T-cell (primary cell): ENCODE measurements at regions not wholly inside any gene's neighbourhood (a gene's known extent, or its start where the extent isn't known, plus 50 kb on each side); places are given as distances from the start of the nearest gene placed in this dataset.

Experiments used
- ATAC-seq, 4 experiments: fragments of 200-7000 bp in 3 of 4; fragments of 150-1000 bp in 1 of 4; cut with Tn5 transposase; replicated peaks in 1 of 4; 1 replicate in 3 of 4; 2 replicates in 1 of 4; pipeline ENCODE4 v1.10.0; 2021; ENCODE audit warnings: moderate library complexity in 3 of 4, mild to moderate bottlenecking in 2 of 4, moderate number of reproducible peaks in 1 of 4
- CTCF ChIA-PET, 2 donors: fragments of 300-600 bp; sonication (Branson Sonifier 250); formaldehyde crosslinking; loops; one replicate each; lab custom pipeline; 2022; ENCODE audit warnings: antibody characterized with exemption in 2 of 2; lab: Charles Lee
- POLR2A ChIA-PET, 2 donors: fragments of 300-600 bp; sonication (Branson Sonifier 250); formaldehyde crosslinking; loops; one replicate each; lab custom pipeline; 2022; ENCODE audit warnings: antibody characterized with exemption in 2 of 2; lab: Charles Lee
- DNase-seq, 35 experiments: peaks; one replicate each; pipeline versions ENCODE4 v3.0.0 to v3.0.0-alpha.2; 2013 to 2023
- H3K27ac ChIP-seq: one replicate; pipeline ENCODE4 v1.5.1; 2013; ENCODE audit warnings: low read length
- H3K27me3 ChIP-seq, 2 experiments: replicated peaks in 1 of 2; 1 replicate in 1 of 2; 2 replicates in 1 of 2; pipeline versions ENCODE4 v1.6.1 to v1.7.0; 2013; ENCODE audit warnings: low read length in 1 of 2, mixed read lengths in 1 of 2; ENCODE audit not compliant: control insufficient read depth in 2 of 2, insufficient read depth in 2 of 2; ENCODE audit errors: extremely low read depth in 1 of 2
- H3K36me3 ChIP-seq, 2 donors: 1 replicate in 1 of 2; 2 replicates in 1 of 2; pipeline versions ENCODE4 v1.6.1 to v1.7.0; 2013; ENCODE audit warnings: low read length in 1 of 2; ENCODE audit not compliant: control insufficient read depth in 2 of 2, insufficient read depth in 1 of 2; ENCODE audit errors: extremely low read depth in 1 of 2
- H3K4me1 ChIP-seq, 2 experiments: 1 replicate in 1 of 2; 2 replicates in 1 of 2; pipeline versions ENCODE4 v1.6.1 to v1.7.0; 2013; ENCODE audit warnings: low read length in 2 of 2, mixed read lengths in 1 of 2; ENCODE audit not compliant: insufficient read depth in 2 of 2, control insufficient read depth in 1 of 2; ENCODE audit errors: extremely low read depth in 1 of 2
- H3K4me3 ChIP-seq, 2 donors: 1 replicate in 1 of 2; 2 replicates in 1 of 2; pipeline versions ENCODE4 v1.5.1 to v1.7.0; 2013; ENCODE audit warnings: mild to moderate bottlenecking in 2 of 2, low read length in 1 of 2, moderate library complexity in 1 of 2; ENCODE audit not compliant: control insufficient read depth in 1 of 2; ENCODE audit errors: extremely low read depth in 1 of 2
- H3K9me3 ChIP-seq: 2 replicates; pipeline ENCODE4 v1.7.0; 2013
- H3K27ac Mint-ChIP-seq, 2 donors: one replicate each; pipeline ENCODE4 v1.8.0; 2020 to 2021; ENCODE audit warnings: mild to moderate bottlenecking in 2 of 2, mixed read lengths in 2 of 2
- H3K27me3 Mint-ChIP-seq, 2 donors: one replicate each; pipeline ENCODE4 v1.8.0; 2021 to 2022; ENCODE audit warnings: mixed read lengths in 2 of 2
- H3K36me3 Mint-ChIP-seq: one replicate; pipeline ENCODE4 v1.8.0; 2021; ENCODE audit warnings: mixed read lengths
- H3K4me1 Mint-ChIP-seq, 3 donors: one replicate each; pipeline ENCODE4 v1.8.0; 2020 to 2022; ENCODE audit warnings: mixed read lengths in 3 of 3, mild to moderate bottlenecking in 1 of 3
- H3K4me3 Mint-ChIP-seq, 3 donors: one replicate each; pipeline ENCODE4 v1.8.0; 2020 to 2022; ENCODE audit warnings: mild to moderate bottlenecking in 3 of 3, mixed read lengths in 3 of 3, moderate library complexity in 3 of 3
- H3K9me3 Mint-ChIP-seq, 3 donors: one replicate each; pipeline ENCODE4 v1.8.0; 2020 to 2022; ENCODE audit warnings: mixed read lengths in 3 of 3
- WGBS: methylation state at CpG from one replicate; pipeline ENCODE4 v1.1.5; 2013; ENCODE audit warnings: missing lambda C conversion rate; ENCODE audit not compliant: insufficient coverage; 5-methylcytosine and 5-hydroxymethylcytosine counted together

DNA sequence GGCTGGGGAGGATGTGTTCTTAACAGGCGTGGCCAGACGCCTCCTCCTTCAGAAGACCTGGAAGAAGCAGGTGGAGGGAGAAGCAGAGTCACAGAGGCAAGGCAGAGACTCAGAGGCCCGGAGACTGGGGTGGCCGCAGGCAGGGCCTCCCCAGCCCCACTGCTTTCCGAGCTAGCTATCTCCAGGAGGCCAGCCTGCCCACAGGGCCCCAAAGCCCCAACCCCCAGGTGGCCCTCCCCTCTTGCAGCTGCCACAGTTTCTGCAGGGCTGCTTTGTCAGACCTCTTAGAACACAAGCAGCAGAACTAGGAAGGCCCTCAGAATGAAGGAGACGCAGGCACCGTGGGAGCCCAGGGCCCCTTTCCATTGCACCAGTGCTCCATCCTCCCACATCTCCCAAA, 69.0 kb upstream of the MLN start:
- Histone ChIP-seq H3K27ac (no peak overlapping the region), H3K27me3 (peaks cover 0 to 31% of the 10 kb centered on the region in 2 experiments), H3K4me1 (peaks cover 3 to 7% of the 10 kb centered on the region in 2 experiments), H3K9me3 (no peaks in the 10 kb centered on the region), H3K4me3 (no peak overlapping the region), H3K36me3 (no peaks in the 10 kb centered on the region)
- ATAC-seq (no peak), DNase-seq (no peak)
- no peak overlapping the region for H3K27ac Mint-ChIP-seq
- ChIA-PET CTCF (no interaction called here), POLR2A (no interaction called here)
- WGBS, result 77% methylated on average over 7 of the region's 7 CpGs
- H3K9me3 Mint-ChIP-seq, result no peaks in the 10 kb centered on the region
- no peak overlapping the region for H3K4me3 Mint-ChIP-seq
- H3K36me3 Mint-ChIP-seq, result no peaks in the 10 kb centered on the region
- H3K4me1 Mint-ChIP-seq, result peaks cover 4 to 13% (median 6%) of the 10 kb centered on the region in 3 donors
- peaks cover 0 to 7% of the 10 kb centered on the region in 2 donors for H3K27me3 Mint-ChIP-seq

DNA sequence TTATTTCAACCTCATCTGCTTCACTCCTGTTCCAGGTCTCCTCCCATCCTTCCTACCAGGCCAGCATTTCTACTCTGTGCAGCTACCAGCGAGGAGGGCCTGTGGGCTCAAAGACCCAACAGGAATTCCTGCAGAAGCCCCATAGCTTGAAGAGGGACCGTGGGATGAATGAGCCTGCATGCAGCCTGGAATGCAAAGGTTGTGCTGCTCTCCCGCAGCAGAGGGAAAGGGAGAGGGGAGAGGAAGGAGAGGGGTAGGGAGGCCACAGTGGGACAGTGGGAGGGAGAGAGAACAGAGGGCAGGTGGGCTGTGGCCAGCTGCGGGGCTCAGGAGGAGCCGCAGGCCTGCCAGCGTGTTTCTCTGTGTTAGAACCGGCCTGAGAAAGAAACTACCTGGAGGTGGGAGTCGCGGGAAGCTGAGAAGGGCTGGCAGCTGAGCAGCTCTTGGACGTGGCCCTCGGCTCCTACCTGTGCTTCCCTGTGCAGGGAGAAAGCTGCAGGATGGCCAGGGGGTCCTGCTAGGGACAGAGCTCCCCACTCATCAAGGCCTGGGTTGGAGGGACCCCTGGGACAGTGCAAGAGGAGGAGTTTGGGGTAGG, 66.1 kb upstream of the MLN start:
- H3K4me3 ChIP-seq, result no peak overlapping the region
- Mint-ChIP-seq H3K4me1 (peaks cover 3 to 13% (median 5%) of the 10 kb centered on the region in 3 donors), H3K36me3 (no peaks in the 10 kb centered on the region), H3K9me3 (peaks cover 0 to 4% (median 0%) of the 10 kb centered on the region in 3 donors), H3K27ac (no peak overlapping the region), H3K4me3 (no peak overlapping the region), H3K27me3 (peaks cover 3 to 6% of the 10 kb centered on the region in 2 donors)
- ChIA-PET POLR2A (no interaction called here), CTCF (no interaction called here)
- no peak overlapping the region for H3K27ac ChIP-seq
- DNase-seq (no peak), ATAC-seq (no peak)
- H3K9me3 ChIP-seq, result no peaks in the 10 kb centered on the region
- peaks cover 0 to 36% of the 10 kb centered on the region in 2 experiments for H3K27me3 ChIP-seq
- H3K4me1 ChIP-seq, result peaks cover under 1 to 3% of the 10 kb centered on the region in 2 experiments
- no peaks in the 10 kb centered on the region for H3K36me3 ChIP-seq
- WGBS, result 84% methylated on average over 11 of the region's 11 CpGs

DNA sequence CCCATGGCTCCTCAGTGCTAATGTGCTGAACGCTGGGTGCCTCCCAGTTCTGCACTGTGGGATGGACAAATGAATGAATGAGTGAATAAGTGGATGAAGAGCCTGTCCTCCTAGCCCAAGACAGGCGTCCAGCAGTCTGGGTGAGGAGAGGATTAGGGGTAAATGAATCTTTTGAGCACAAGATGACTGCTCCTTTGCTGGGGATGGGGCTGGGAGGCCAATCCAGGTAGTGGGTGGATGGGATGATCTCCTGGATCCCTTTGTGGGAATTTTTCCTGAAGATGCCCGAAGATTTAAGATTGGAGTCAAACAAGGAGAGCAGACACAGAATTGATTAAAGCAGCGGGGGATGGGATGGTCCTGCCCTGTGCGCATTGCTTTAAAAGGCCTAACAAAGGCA, 65.3 kb upstream of the MLN start:
- POLR2A ChIA-PET, result no interaction called here
- no peak for DNase-seq
- H3K4me1 Mint-ChIP-seq, result peaks cover under 1 to 14% (median 1%) of the 10 kb centered on the region in 3 donors
- Histone ChIP-seq H3K4me3 (no peak overlapping the region), H3K27ac (no peak overlapping the region), H3K4me1 (peaks cover 2 to 10% of the 10 kb centered on the region in 2 experiments), H3K27me3 (peaks cover 0 to 39% of the 10 kb centered on the region in 2 experiments), H3K9me3 (no peaks in the 10 kb centered on the region), H3K36me3 (no peaks in the 10 kb centered on the region)
- no peaks in the 10 kb centered on the region for H3K36me3 Mint-ChIP-seq
- peaks cover 0 to 4% (median 0%) of the 10 kb centered on the region in 3 donors for H3K9me3 Mint-ChIP-seq
- H3K27me3 Mint-ChIP-seq, result peaks cover 3 to 5% of the 10 kb centered on the region in 2 donors
- CTCF ChIA-PET, result no interaction called here
- no peak for ATAC-seq
- H3K27ac Mint-ChIP-seq, result no peak overlapping the region
- no peak overlapping the region for H3K4me3 Mint-ChIP-seq
- WGBS, result 82% methylated on average over 3 of the region's 5 CpGs

DNA sequence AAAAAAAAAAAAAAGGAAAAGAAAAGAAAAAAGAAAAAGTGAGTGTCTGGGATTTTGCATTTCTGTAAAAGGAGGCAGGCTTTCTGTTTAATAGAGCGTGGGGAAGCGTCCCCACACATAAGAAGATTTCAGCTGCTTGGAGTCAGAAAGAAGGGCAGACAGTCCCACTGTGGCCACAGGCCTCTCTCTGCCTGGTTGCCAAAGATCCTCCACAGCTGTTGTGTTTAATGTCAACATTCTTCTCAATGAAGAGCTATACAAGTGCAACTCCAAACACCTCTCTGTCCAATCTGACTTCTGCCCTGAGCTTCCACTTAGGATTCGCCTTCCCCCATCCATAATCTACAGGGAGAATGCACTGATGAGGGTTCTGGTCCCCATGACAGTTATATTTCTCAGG, 64.3 kb upstream of the MLN start:
- ChIA-PET POLR2A (no interaction called here), CTCF (no interaction called here)
- Histone ChIP-seq H3K27me3 (peaks cover 0 to 45% of the 10 kb centered on the region in 2 experiments), H3K4me1 (peaks cover 3 to 19% of the 10 kb centered on the region in 2 experiments), H3K27ac (no peak overlapping the region), H3K4me3 (no peak overlapping the region), H3K9me3 (no peaks in the 10 kb centered on the region), H3K36me3 (no peaks in the 10 kb centered on the region)
- ATAC-seq (no peak), DNase-seq (no peak)
- no peak overlapping the region for H3K27ac Mint-ChIP-seq
- H3K4me1 Mint-ChIP-seq, result peaks cover 5 to 19% (median 8%) of the 10 kb centered on the region in 3 donors
- H3K9me3 Mint-ChIP-seq, result peaks cover 0 to 4% (median 0%) of the 10 kb centered on the region in 3 donors
- 90% methylated on average over 2 of the region's 3 CpGs for WGBS
- no peak overlapping the region for H3K4me3 Mint-ChIP-seq
- H3K27me3 Mint-ChIP-seq, result peaks cover 3 to 6% of the 10 kb centered on the region in 2 donors
- H3K36me3 Mint-ChIP-seq, result no peaks in the 10 kb centered on the region

DNA sequence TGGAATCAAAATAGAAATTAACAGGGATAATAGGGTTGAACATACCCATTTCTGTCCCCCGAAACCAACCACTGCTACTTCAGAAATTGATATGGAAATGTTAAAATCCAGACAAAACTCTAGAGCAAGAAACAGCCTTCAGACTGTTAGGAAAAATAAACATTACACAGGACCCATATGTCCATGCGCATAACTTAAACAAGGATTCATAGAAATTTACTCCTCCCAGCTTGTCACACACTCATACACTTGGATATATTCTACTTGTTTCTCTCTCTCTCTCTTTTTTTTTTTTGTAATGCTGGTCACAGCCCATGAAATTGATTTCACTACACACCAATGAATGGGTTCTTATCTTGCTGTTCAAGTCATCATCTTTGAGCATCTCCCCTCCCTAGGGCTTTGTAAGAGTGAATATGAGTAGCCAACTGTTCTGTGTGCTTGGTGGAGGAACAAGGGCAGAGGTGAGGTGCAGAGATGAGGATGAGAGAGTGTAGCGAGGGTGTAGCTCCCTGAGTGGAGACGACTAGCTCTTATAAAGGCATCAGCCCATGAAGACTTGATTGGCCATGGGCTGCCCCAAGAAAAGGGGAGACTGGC, 61.8 kb upstream of the MLN start:
- CTCF ChIA-PET, result interaction anchor here in 1 of 2 donors (0.6 kb wide), 1 partner anchor 24 kb away, joined by 3 read pairs; no protein-coding TSS in a partner anchor
- H3K27ac Mint-ChIP-seq, result no peak overlapping the region
- peaks cover 23 to 34% (median 25%) of the 10 kb centered on the region in 3 donors for H3K4me1 Mint-ChIP-seq
- H3K36me3 Mint-ChIP-seq, result no peaks in the 10 kb centered on the region
- H3K9me3 Mint-ChIP-seq, result peaks cover 0 to 4% (median 0%) of the 10 kb centered on the region in 3 donors
- DNase-seq (no peak), ATAC-seq (no peak)
- peaks cover 0 to 48% of the 10 kb centered on the region in 2 experiments for H3K27me3 ChIP-seq
- H3K4me3 ChIP-seq, result no peak overlapping the region
- no peak overlapping the region for H3K4me3 Mint-ChIP-seq
- H3K27me3 Mint-ChIP-seq, result peaks cover 3 to 8% of the 10 kb centered on the region in 2 donors
- WGBS, result 100% methylated on average over 2 of the region's 4 CpGs
- POLR2A ChIA-PET, result no interaction called here
- H3K36me3 ChIP-seq, result no peaks in the 10 kb centered on the region
- H3K9me3 ChIP-seq, result no peaks in the 10 kb centered on the region
- peaks cover 8 to 38% of the 10 kb centered on the region in 2 experiments for H3K4me1 ChIP-seq
- no peak overlapping the region for H3K27ac ChIP-seq

DNA sequence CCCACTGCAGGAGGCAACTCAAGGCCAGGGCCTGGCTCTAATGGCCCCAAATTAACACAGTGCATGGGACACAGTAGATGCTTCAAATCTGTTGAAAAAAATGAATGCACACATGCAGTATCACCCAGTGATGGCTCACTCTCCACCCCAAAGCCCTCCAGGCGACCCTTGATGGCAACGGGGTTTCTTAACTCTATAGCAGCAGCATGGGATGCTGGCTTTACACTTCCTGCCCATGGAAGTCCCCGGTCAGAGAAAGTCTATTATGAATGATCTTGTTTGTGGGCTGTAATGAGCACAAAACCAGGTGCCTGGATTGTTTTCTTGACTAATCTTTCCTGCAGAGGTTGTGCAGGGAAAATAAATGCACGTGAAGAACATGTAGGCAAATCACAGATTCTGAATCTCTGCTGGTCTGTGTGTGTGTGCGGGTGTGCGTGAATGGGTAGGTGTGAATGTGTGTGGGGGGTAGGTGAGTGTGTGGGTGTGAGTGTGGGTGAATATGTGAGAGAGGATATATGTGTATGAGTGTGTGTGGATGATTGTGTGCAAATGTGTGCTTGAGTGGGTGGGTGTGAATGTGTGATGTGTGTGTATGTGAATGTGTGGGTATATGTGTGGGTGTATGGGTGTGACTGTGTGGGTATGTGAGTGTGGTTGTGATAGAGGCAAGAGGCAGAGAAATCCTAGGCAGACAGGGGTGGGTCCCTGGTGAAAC, 60.1 kb upstream of the MLN start:
- H3K4me3 ChIP-seq, result no peak overlapping the region
- ChIA-PET POLR2A (no interaction called here), CTCF (no interaction called here)
- peaks cover 34 to 42% (median 35%) of the 10 kb centered on the region in 3 donors for H3K4me1 Mint-ChIP-seq
- H3K4me3 Mint-ChIP-seq, result no peak overlapping the region
- H3K4me1 ChIP-seq, result peaks cover 8 to 52% of the 10 kb centered on the region in 2 experiments
- no peak for ATAC-seq
- no peaks in the 10 kb centered on the region for H3K36me3 ChIP-seq
- no peak overlapping the region for H3K27ac Mint-ChIP-seq
- peaks cover 3 to 11% of the 10 kb centered on the region in 2 donors for H3K27me3 Mint-ChIP-seq
- H3K27ac ChIP-seq, result no peak overlapping the region
- peaks cover 0 to 59% of the 10 kb centered on the region in 2 experiments for H3K27me3 ChIP-seq
- no peak for DNase-seq
- no peaks in the 10 kb centered on the region for H3K9me3 ChIP-seq
- H3K9me3 Mint-ChIP-seq, result peaks cover 0 to 4% (median 0%) of the 10 kb centered on the region in 3 donors
- no peaks in the 10 kb centered on the region for H3K36me3 Mint-ChIP-seq
- 55% methylated on average over 3 of the region's 6 CpGs for WGBS
